Osteocyte (in vitro differentiated cells): ENCODE measurements at regions not wholly inside any gene's neighbourhood (a gene's known extent, or its start where the extent isn't known, plus 50 kb on each side); places are given as distances from the start of the nearest gene placed in this dataset.
"Not testable (repeated sequence)": the region's sequence is repeated elsewhere in the genome, so short reads cannot be mapped to it uniquely, and the experiment has no call there.

ENCODE experiments used
- DNase-seq: peaks from one replicate; pipeline ENCODE4 v3.0.0; 2021; ENCODE audit warnings: mixed read lengths; ENCODE audit not compliant: unreplicated experiment; ENCODE audit errors: extremely low spot score
- H3K27ac Mint-ChIP-seq: one replicate; pipeline ENCODE4 v1.8.0; 2021; ENCODE audit warnings: mild to moderate bottlenecking, mixed read lengths; ENCODE audit not compliant: unreplicated experiment
- H3K27me3 Mint-ChIP-seq: one replicate; pipeline ENCODE4 v1.8.0; 2021; ENCODE audit warnings: mixed read lengths; ENCODE audit not compliant: unreplicated experiment
- H3K36me3 Mint-ChIP-seq: one replicate; pipeline ENCODE4 v1.8.0; 2021; ENCODE audit warnings: mixed read lengths; ENCODE audit not compliant: unreplicated experiment
- H3K4me1 Mint-ChIP-seq: one replicate; pipeline ENCODE4 v1.8.0; 2021; ENCODE audit warnings: mixed read lengths; ENCODE audit not compliant: unreplicated experiment
- H3K4me3 Mint-ChIP-seq: one replicate; pipeline ENCODE4 v1.8.0; 2021; ENCODE audit warnings: mild to moderate bottlenecking, moderate library complexity, mixed read lengths; ENCODE audit not compliant: unreplicated experiment
- H3K9me3 Mint-ChIP-seq: one replicate; pipeline ENCODE4 v1.8.0; 2021; ENCODE audit warnings: mixed read lengths; ENCODE audit not compliant: unreplicated experiment
- CTCF ChIP-seq: fragments of 200-600 bp; sonication (generic); IDR thresholded peaks from 2 replicates; pipeline ENCODE4 v1.5.0; 2021; ENCODE audit warnings: antibody characterized with exemption, mild to moderate bottlenecking, moderate library complexity

DNA sequence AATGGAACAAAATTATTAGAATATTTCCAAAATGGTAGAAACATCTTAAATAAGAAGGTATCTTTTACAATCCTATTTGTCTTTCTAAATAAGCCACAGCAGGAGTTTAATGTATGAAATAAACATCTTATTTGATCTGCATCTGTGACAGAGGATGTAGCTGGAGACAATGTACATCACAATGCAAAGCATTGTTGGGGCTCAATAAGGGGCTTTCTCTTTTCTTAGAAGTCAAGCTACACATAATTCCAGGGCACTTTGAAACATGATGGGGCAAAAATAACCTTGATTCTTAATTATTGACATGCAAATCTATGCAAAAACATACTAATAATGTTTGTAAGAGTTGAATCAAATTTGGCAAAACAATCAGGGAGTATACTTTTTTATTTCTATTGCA is 255.1 kb downstream of the DSC3 start:
- Mint-ChIP-seq H3K36me3 (no peaks in the 10 kb centered on the region), H3K27ac (no peak overlapping the region), H3K4me1 (no peaks in the 10 kb centered on the region), H3K9me3 (peaks cover 20% of the 10 kb centered on the region), H3K27me3 (no peaks in the 10 kb centered on the region), H3K4me3 (no peak overlapping the region)
- no peak for TF ChIP-seq CTCF
- DNase-seq, result no peak

GRCh38 chr18:30781601-30782000 is 260.9 kb downstream of the DSC3 start:
- no peak overlapping the region for H3K27ac Mint-ChIP-seq
- H3K4me3 Mint-ChIP-seq, result no peak overlapping the region
- no peaks in the 10 kb centered on the region for H3K27me3 Mint-ChIP-seq
- no peaks in the 10 kb centered on the region for H3K36me3 Mint-ChIP-seq
- DNase-seq, result no peak
- H3K4me1 Mint-ChIP-seq, result no peaks in the 10 kb centered on the region
- peaks cover 17% of the 10 kb centered on the region for H3K9me3 Mint-ChIP-seq
- no peak for TF ChIP-seq CTCF

DNA sequence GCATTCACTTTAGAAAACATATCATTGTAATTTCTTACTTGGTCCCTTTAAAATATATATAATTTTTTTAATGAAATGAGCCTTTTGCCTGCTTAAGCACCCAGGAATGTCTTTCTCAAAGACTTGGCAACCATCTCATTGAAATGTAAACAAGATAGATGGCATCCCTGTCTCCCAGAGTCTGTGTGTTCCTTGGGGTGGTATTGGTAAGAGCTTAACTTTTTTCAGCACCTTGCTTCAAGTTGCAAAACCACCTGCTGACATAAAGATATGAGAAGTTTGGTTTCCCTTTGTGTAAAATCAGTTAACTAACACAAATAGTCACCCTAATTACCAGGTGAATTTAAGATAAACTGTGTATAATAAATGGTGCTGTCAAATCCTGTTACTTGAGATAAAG is 266.9 kb downstream of the DSC3 start:
- no peaks in the 10 kb centered on the region for H3K36me3 Mint-ChIP-seq
- H3K4me3 Mint-ChIP-seq, result no peak overlapping the region
- no peaks in the 10 kb centered on the region for H3K27me3 Mint-ChIP-seq
- no peak for DNase-seq
- no peak for TF ChIP-seq CTCF
- H3K27ac Mint-ChIP-seq, result no peak overlapping the region
- peaks cover 5% of the 10 kb centered on the region for H3K9me3 Mint-ChIP-seq
- H3K4me1 Mint-ChIP-seq, result no peaks in the 10 kb centered on the region

DNA sequence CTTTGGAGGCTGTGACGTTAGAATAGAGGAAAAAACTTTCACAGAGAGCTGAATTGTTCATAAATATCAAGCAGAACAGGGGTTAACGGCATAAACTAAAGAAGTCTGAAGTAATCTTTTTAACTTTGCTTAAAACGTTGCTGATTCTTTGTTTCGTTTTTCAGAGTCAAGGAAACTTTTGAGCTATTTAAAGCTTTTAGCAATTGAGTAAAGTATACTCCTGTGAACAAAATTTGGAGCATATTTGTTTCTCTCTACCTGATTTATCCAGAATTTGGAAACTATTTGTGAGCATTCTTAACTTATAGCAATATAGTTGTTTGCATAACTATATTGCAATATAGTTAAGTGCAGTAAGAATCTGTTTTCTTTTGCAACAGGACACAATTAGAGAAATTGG is 270.4 kb downstream of the DSC3 start:
- not testable (repeated sequence) for H3K4me1 Mint-ChIP-seq

DNA sequence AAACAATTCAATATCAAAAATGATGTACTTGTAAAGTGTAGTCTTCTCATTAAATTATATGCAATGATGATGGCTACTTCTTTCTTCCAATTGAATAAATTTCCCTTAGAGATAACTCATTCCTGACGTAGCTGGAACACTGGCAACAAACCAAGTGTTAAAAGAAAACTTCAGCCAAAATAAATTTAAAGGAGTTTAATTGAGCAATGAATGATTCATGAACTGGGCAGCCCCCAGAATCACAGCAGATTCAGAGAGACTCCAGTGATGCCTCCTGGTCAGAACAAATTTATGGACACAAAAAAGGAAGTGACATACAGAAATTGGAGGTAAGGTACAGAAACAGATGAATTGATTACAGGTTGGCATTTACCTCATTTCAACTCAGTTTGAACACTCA is 276.5 kb downstream of the DSC3 start:
- Mint-ChIP-seq H3K4me1 (peaks cover 3% of the 10 kb centered on the region), H3K36me3 (no peaks in the 10 kb centered on the region), H3K4me3 (no peak overlapping the region), H3K27ac (no peak overlapping the region), H3K9me3 (no peaks in the 10 kb centered on the region), H3K27me3 (peaks cover 3% of the 10 kb centered on the region)
- no peak for DNase-seq
- no peak for TF ChIP-seq CTCF

More for the DNA sequence above, 270.4 kb downstream of the DSC3 start:
- DNase-seq, H3K36me3 Mint-ChIP-seq, H3K27ac Mint-ChIP-seq, H3K4me3 Mint-ChIP-seq, H3K27me3 Mint-ChIP-seq, H3K9me3 Mint-ChIP-seq: not testable (repeated sequence)

DNA sequence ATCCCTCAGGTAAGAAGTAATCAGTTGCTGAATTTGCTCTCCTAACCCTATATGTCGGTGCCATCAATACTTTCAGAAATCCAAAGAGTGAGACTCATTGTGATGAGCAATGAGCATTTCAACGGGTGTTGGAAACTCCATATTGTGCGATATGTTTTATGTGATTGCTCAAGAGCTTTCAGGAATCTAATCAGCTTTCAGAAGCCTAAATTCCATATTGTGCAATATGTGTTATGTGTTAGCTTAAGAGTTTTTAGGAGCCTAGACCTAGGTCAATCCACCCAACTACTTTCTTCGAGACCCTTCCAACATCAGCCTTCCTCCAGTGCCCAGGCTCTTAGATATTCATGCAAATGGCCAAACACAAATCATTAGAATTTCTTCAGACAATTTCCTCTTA is 277.3 kb downstream of the DSC3 start:
- Mint-ChIP-seq H3K36me3 (no peaks in the 10 kb centered on the region), H3K4me3 (no peak overlapping the region), H3K27ac (no peak overlapping the region), H3K4me1 (peaks cover 3% of the 10 kb centered on the region), H3K9me3 (no peaks in the 10 kb centered on the region), H3K27me3 (peaks cover 3% of the 10 kb centered on the region)
- DNase-seq, result no peak
- no peak for TF ChIP-seq CTCF
